ENCODE measurements at regions not wholly inside any gene's neighbourhood (a gene's known extent, or its start where the extent isn't known, plus 50 kb on each side); places are given as distances from the start of the nearest gene placed in this dataset.
A peak's percentile ranks its signal among the peaks of the same experiment; 100 is the strongest.
"Not testable (repeated sequence)": the region's sequence is repeated elsewhere in the genome, so short reads cannot be mapped to it uniquely, and the experiment has no call there.

DNA sequence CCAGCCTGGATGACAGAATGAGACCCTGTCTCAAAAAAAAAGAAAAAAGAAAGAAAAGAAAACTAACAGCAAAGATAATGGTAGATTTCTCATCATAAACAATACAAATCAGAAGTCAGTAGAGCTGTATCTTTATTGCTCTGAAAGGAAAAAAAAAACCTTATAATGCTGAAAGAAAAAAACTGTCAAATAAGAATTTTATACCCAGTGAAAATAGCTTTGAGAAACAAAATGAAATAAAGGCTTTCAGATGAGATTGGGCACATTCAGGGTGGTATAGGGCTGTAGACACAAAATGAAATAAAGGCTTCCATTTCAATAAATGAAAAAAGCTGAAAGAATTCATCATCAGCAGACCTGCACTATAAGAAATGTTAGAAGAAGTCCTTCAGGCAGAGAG, 105.0 kb upstream of the FOXN3 start:
- no peak for DNase-seq (ENCODE audit: low read depth)

DNA sequence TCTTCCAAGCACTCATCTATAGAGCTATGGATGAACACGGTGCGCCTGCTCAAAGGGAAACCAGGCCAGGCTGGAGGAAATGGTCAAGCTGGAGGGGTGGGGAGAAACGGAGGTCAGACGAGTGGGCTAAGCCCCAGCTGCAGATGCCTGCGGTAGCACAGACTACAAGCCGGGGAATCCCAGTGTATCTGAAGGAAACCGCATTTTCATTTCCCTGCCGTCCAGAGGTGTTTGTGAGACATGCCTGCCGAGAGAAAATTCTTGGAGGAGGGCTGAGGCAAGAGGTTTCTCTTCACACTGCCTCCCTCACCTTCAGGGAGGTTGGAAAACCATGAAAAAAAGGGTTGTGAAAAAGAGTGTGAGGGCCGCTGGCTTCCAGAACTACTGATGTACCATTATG, 102.0 kb upstream of the FOXN3 start:
- DNase-seq (ENCODE audit: low read depth) = no peak

DNA sequence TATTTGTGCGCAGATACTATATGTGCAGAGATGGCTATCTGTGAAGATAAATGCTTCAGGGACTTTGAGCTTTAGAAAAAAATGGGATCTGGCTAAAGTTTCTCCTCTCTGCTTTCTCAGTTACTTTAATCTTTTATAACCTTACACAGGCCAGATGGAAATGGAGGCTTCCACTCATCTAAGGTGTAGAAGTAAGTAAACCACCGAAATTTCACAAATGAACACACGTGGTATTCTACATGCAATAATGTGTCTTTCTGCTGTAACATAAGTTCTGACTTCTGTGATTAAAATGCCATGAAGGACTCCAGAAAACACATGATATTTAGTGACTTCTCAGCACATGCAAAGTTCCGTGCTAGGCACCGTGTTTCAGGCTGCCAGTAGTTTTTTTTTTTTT, 99.1 kb upstream of the FOXN3 start:
- DNase-seq (ENCODE audit: low read depth) = no peak

DNA sequence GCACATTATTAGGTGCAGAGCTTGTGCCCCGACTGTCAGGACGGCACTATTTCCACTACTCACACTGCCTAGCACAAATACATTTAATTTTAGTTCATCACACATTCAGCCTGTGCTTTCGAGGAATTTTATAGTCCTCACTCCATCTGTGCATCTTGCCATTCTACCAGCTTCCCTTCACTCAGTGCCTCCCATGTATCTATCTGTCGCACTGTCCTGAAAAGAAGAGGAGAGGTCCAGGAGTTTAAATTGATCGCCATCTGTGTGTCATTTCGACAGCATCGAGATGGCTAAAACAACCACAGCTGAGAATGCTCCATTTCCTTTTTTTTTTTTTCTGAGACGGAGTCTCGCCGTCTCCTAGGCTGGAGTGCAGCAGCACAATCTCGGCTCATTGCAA, 97.6 kb upstream of the FOXN3 start:
- no peak for DNase-seq (ENCODE audit: low read depth)

DNA sequence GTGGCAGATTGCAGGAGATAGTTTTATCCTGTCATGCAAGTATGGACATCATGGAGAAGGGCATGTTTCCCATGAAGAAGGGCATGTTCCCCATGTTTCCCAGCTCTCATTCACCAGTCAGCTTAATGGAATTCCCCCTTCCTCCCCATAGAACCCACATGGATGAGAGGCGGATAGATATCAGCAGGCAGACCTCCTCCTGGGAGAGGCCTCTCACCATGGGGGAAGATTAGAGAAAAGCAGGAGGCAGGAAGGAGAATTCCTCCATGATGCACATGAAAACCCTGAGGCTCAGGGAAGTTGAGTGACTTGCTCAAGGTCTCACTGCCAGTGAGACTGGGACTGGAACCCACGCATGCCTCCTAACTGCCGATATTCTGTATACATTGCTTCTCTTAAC, 92.9 kb upstream of the FOXN3 start:
- DNase-seq (ENCODE audit: low read depth) = no peak

DNA sequence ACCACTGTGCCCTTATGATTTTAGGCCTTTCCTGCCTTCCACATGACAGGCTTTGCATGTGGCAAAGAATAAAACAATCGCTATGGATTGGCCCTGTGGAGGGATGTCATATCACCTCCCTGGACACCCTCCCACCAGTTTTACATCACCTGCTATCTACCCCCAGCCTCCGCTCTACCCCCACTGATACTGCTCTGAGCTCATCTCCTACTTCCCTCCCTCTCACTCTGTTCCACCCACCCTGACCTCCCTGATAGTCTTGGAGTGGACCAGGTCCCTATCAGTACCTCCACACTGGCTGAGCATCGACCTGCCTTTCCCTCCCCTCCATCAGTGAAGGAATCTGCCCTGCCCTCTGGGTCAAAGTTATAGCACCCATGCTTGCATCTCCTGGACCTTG, 91.8 kb upstream of the FOXN3 start:
- no peak for DNase-seq (ENCODE audit: low read depth)

DNA sequence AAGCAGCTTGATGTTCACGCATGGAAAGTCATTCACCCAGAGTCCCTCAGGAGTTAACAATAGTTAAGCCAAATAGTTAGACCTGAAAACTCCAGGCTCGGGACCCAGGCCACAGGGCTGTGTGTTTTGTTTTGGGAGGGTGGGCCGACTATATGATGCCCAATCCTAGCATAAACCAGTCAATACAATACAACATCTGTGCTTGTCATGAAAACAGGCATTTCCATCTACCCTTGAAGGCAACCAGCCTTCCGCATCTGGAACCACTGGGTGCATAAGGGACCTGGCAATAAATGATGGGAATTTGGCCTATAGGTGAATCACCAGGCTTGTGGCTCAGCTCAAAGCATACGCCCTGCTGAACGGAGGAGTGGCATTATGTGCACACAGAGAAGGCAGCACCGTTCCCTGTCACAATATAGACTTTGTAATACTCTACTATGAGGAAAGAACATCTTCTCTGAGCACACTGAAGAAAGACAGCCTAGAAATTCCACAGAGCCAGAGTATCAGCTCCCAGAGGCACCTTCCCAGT, 91.0 kb upstream of the FOXN3 start:
- no peak for DNase-seq (ENCODE audit: low read depth)

DNA sequence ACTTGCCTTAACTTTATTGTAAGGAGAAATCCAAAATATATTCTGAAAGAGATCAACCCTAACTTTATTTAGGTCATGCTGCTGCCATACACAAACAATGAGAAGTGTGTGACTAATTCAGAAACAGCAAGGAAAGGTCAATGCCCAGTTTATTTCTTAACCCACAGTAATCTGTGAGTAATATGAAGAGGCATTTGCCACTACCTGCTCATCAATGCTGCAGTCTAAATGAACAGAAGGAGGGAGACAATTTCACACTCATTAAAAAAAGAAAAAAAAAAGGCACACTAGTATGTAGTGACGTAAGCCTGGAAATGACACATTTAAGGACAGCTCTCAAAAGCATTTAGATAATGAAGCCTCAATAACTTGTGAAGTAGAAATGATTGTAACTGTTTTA, 90.5 kb upstream of the FOXN3 start:
- peak; percentile 23 for DNase-seq (ENCODE audit: low read depth)

DNA sequence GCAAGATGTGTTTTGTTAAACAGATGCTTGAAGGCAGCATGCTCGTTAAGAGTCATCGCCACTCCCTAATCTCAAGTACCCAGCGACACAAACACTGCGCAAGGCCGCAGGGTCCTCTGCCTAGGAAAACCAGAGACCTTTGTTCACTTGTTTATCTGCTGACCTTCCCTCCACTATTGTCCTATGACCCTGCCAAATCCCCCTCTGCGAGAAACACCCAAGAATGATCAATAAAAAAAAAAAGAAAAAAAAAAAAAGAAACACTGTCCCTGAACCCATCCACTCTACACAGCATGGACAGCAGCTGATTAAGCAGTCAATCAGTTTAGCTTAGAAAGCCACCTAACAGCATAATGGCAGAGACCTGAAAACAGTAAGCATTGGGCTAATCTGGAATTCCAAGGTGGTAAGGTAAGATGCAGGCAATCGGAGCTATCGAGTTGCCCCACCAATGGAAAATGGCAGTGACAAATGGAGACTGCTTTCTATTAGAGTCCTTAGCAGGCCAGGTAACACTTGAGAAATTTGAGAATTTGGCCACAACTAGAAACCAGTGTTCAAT, 89.9 kb upstream of the FOXN3 start:
- DNase-seq (ENCODE audit: low read depth) = not testable (repeated sequence)

DNA sequence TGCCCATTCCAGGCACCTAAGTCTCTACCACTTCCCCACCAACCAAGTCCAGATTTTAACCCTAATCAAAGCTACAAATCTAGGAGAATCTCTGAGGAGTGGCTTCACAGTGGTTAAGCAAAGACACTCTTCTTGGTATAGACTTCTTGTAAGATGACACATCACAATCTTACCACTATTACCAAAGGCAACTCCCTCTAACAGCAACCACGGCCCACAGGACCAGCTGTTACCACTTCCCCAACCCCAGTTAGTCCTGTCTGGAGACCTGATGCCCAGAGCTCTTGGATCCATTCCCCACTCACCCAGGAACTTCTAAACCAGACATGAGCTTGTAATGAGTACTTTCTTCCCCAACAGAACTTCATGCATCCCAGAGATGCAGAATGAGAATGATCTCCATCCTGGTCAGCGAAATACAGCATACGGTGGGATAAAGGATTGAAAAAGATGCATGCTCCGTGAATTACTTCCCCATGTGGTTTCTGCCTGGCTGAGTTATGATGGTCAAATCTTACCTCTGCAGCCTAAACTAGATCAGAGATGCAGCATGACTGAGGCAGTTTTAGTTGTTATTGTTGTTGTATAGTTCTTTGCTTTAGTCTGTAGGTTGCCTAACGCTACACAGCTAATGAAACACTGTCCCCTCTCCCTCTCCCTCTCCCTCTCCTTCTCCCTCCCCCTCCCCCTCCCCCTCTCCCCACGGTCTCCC, 87.7 kb upstream of the FOXN3 start:
- DNase-seq (ENCODE audit: low read depth) = peak; percentile 44

DNA sequence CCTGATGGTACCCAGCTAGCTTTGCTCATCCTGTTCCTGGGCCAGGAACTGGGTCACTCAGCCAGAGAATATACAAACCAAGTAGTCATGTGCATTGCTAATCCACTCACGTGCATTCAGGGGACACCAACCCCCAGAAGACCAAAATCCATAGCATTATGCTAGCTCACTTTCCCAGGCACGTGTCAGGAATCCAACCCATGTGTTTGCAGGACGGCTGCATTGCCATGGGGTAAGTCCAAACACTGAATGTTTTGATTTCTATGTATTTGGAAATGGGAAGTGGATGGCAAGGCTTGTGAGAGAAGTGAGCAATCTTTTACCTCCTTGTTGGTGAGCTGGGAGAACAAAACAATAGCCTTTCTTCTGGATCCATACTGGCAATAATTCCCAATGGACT, 87.1 kb upstream of the FOXN3 start:
- DNase-seq (ENCODE audit: low read depth) = no peak

DNA sequence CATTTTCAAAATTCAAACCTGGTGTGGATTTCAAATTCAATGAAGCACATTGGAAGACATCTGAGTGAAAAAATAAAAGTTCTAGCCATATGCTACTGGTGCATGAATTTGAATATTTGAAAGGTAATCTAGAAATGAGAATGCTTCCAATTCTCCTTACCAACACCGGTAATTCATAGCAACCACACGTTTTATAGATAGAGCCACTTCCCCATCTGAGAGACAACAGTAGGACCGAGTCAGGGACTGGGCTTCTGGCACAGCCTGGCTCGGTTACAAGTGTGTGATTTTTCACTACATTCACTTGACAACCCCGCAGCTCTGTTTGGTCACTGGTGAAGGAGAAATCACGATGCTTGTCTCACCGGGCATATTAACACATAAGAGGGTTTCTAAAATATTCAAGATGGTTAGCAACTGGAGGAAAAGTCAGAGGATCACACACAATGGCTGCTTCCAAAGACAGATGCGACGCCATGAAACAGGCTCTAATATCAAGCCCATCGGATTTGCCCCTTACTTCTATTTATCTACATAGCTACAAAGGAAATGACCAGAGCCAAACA, 86.5 kb upstream of the FOXN3 start:
- no peak for DNase-seq (ENCODE audit: low read depth)

DNA sequence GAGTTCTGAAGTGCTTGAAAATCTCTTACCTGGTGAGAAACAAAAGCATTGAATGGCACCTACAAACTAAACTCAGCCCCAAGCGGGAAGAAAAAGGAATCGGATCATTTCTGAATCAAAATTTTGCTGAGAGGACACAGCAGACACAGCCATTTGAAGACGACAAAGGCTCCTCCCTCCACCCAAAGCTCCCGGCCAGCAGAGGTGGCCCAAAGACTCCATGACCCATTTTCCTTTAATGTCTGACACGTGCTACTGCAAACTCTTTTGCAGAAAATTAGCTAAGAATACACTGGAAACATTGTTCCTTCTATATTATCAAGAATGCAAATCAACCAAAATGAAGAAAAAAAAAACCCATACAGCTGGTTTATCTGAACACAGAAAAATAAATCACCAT, 85.9 kb upstream of the FOXN3 start:
- DNase-seq (ENCODE audit: low read depth) = no peak

DNA sequence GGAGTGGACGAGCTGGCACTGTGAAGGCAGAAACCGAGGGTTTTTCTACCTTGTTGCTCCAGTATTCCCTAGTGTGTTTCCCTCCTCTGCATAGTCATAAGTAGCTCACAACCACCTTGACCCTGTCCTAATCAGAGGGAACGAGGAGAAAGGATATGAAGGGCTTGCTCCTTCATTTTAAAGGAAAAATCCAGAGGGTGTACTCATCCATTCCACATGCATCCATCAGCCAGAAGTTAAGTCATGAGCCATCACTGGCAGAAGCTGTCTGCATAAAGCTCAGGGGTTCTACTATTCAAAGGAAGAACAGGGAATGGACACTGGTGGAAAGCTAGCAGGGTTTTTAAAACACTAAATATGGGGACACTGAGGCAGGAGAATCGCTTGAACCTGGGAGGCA, 84.3 kb upstream of the FOXN3 start:
- no peak for DNase-seq (ENCODE audit: low read depth)

DNA sequence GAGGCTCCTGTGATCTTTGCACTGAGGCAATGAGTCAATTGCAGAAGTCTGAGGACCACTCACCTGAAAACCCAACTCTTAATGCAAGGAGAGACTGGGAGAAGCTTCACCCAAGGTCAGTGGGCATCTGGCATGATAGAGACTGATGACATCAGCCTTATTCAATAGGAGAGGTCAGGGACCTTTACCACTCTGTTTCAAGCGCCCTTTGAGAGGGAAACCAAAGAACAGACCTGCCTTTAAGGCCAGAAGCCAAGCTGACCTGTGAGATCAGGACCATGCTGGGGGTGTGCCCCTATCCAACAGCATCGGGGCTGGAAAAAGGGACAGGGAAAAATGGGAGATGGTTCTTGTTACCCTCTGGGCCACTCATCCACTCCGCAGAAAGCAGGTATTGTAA, 83.3 kb upstream of the FOXN3 start:
- no peak for DNase-seq (ENCODE audit: low read depth)

DNA sequence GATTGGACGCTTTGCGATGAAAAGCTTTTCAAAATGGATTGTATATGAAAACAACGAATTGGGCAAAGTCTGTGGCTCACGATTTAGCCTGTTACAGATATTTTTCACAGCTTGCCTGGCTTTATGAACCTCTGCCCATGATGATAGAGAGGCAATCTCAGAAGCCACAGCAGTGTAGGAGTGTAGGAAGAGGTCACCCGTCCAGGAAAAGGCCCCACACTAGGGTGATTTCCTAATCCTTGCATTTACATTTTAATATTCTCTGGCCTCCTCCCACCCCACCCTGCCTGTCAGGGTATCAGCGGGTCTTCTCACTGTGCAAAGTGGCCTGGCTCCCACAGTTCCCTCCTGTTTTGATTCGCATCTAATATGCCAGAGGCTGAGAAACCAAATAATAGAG, 81.8 kb upstream of the FOXN3 start:
- DNase-seq (ENCODE audit: low read depth) = no peak

DNA sequence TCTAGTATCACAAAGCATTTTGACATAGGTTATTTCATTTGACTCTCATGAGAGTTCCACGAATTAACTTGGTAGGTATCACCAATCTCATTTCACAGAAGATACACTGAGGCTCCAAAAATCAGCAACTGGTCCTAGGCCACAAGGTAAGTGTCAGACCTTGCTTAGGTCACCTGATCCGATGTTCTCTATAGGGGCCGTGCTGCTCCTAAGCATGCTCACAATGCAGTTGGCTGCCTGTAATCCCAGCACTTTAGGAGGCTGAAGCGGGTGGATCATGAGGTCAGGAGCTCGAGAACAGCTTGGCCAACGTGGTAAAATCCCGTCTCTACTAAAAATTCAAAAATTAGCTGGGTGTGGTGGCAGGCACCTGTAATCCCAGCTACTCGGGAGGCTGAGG, 78.7 kb upstream of the FOXN3 start:
- DNase-seq (ENCODE audit: low read depth) = no peak

DNA sequence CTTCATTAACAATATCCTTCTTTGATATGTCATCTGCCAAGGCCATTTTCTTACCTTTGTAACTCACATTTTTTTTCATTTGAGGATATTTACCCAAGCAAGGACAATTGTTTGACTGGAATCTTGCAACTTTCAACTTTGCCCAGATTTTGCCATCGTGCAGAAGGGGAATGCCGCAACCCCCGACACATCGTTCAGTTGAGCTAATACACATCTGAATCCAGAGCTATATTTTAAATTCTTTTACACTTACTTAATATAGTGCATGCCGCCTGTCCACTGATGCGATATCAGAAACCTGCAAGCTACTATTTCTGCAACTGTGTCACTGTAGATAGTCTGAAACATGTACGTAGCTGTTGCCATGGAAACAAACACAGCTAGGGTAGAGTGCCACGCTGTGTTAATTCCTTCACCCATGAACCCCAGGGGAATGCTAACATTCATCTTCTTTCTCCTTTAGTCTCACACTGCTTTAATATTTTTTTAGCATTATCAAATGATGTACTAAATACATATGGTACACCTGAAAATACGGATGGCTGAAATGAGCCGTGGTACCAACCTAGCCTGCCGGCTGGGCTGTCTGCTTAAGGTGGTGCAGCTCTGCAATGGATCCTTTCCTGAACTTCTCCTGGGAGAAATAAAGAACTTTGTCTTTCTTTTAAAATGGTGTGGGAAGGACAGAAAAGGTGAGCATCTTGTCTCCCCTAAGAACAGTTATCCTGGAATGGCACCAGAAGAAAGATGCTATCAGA, 77.0 kb upstream of the FOXN3 start:
- no peak for DNase-seq (ENCODE audit: low read depth)

DNA sequence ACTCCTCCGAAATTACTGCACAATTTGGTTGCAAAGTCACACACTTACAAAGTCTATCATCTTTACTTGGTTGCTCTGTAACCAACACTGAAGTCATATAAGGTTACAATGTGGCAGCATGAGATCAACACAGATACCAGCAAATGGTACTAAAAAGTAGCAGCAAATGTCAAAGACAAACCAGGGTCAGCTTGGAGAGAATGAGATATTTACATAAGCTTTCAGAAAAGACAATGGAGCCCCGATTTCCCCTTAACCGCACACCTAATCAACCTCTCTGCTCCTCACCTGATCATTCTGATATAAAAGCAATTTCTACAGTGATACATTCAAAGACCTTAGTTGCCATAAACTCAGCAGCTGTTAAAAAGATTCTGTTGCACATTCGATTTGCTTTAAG, 76.4 kb upstream of the FOXN3 start:
- no peak for DNase-seq (ENCODE audit: low read depth)

DNA sequence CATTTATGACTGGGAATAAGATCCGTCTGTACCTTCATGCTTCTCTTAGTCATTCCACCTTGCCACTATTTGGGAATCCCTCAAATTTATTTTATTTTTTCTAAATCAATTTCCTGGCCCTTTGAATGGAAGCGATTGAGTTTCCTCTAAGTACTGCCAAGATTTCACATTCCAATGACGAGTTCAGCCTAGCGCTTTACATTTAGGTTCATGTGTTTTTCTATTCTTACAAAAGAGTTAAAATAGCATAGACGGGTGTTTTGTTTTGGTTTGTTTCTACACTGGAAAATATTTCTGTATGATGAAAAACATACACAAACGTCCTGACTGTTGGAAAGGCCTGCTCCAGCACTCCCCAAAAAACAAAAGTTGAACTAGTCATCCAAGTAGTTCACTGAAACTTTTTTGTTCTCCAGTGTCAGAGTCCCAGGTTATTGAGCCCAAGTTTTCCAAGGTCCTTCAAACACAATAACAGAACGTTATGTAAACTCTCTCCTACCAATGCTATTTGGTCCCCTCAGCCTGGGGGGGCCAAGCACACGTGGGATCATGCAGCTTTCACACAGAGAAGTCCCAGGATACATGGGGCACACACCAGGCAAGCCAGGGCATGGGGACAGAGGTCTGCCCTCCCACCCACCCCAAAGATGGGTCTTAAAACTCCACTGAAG, 74.8 kb upstream of the FOXN3 start:
- DNase-seq (ENCODE audit: low read depth) = no peak

DNA sequence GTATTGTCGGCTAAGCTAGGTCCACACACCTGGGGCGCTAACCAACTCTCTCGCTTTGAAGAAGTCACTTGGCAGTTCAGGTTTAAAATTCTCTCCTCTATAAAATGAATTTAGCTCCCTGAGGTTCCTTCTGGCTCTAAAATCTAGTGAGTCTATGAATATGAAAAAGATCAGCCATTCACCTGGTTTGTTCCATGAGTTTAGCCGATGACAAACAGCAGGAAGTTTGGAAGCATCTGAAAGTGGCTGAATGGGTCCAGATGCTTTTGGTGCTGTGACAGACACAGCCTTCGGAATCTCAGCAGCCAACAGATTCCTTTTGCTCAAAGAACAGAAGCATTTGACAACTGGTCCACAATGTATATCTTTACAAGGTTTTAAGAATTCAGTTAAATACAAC, 73.4 kb upstream of the FOXN3 start:
- DNase-seq (ENCODE audit: low read depth) = no peak

DNA sequence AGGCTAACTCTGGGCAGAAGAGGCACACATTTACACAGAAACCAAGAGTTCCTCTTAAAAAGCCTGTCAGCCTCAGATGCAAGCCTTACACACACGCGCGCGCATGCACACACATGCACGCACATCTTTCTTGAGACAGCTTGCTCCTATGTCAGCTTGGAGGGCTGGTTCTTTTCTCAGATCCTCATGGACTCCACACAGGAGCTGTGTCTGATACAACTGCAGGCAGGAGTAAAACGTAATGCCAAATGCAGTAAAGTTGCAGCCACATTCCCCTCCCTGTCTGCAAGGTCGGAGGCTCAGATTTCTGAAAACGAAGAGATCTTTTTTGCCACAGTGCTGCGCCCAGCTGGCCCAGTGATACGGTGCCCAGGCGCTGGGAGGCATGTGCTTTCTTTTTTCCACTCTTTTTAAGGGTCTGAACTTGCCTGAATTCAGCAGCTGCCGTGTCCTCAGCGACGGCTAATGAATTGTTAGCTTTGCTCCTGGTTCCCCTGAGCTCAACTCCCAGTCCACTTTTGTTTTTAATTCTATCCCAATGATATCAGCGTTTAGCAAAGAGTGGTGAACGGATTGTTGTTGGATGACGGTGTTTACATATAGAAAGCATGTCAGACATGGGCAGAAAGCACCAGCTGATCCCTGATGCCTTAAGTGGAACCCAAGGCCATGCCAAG, 72.9 kb upstream of the FOXN3 start:
- no peak for DNase-seq (ENCODE audit: low read depth)
